Islet precursor cell (in vitro differentiated cells): ENCODE measurements at regions not wholly inside any gene's neighbourhood (a gene's known extent, or its start where the extent isn't known, plus 50 kb on each side); places are given as distances from the start of the nearest gene placed in this dataset.
"Not testable (repeated sequence)": the region's sequence is repeated elsewhere in the genome, so short reads cannot be mapped to it uniquely, and the experiment has no call there.

Experiments used
- DNase-seq: peaks from one replicate; pipeline ENCODE4 v3.0.0-alpha.2; 2018

GRCh38 chr3:165716592-165716991, 120.6 kb downstream of the BCHE start:
- DNase-seq: no peak

GRCh38 chr3:165713479-165713878, 123.7 kb downstream of the BCHE start:
- no peak for DNase-seq

GRCh38 chr3:165712382-165712781, 124.8 kb downstream of the BCHE start:
- DNase-seq: no peak

GRCh38 chr3:165697910-165698309, 139.3 kb downstream of the BCHE start:
- DNase-seq: no peak

GRCh38 chr3:165696496-165696895, 140.7 kb downstream of the BCHE start:
- DNase-seq: no peak

- DNase-seq: no peak
Measured at GRCh38 chr3:165683947-165684346, 153.3 kb downstream of the BCHE start.

GRCh38 chr3:165682734-165683133, 154.5 kb downstream of the BCHE start:
- no peak for DNase-seq

GRCh38 chr3:165669967-165670366, 167.3 kb downstream of the BCHE start:
- DNase-seq: no peak

- no peak for DNase-seq
Measured at GRCh38 chr3:165669504-165669903, 167.7 kb downstream of the BCHE start.

- DNase-seq: no peak
Measured at GRCh38 chr3:165667676-165668075, 169.5 kb downstream of the BCHE start.

GRCh38 chr3:165658027-165658426, 179.2 kb downstream of the BCHE start:
- DNase-seq: no peak

GRCh38 chr3:165653130-165653778, 184.0 kb downstream of the BCHE start:
- no peak for DNase-seq

GRCh38 chr3:165649282-165649681, 187.9 kb downstream of the BCHE start:
- not testable (repeated sequence) for DNase-seq

- no peak for DNase-seq
Measured at GRCh38 chr3:165645191-165645590, 192.0 kb downstream of the BCHE start.

- no peak for DNase-seq
Measured at GRCh38 chr3:165644331-165644730, 192.9 kb downstream of the BCHE start.

- no peak for DNase-seq
Measured at GRCh38 chr3:165643425-165643824, 193.8 kb downstream of the BCHE start.

GRCh38 chr3:165642761-165643420, 194.3 kb downstream of the BCHE start:
- no peak for DNase-seq

GRCh38 chr3:165641569-165642310, 195.5 kb downstream of the BCHE start:
- no peak for DNase-seq

GRCh38 chr3:165640970-165641369, 196.3 kb downstream of the BCHE start:
- no peak for DNase-seq

- no peak for DNase-seq
Measured at GRCh38 chr3:165640031-165640430, 197.2 kb downstream of the BCHE start.

GRCh38 chr3:165638034-165638433, 199.2 kb downstream of the BCHE start:
- DNase-seq: no peak

GRCh38 chr3:165636684-165637015, 200.6 kb downstream of the BCHE start:
- no peak for DNase-seq

- DNase-seq: no peak
Measured at GRCh38 chr3:165635791-165636683, 201.2 kb downstream of the BCHE start.
